IPS-NIHi7 (cell line): ENCODE measurements at regions not wholly inside any gene's neighbourhood (a gene's known extent, or its start where the extent isn't known, plus 50 kb on each side); places are given as distances from the start of the nearest gene placed in this dataset.
"Not testable (repeated sequence)": the region's sequence is repeated elsewhere in the genome, so short reads cannot be mapped to it uniquely, and the experiment has no call there.

Source experiments
- DNase-seq: peaks from one replicate; pipeline ENCODE4 v3.0.0; 2012; ENCODE audit warnings: mixed read lengths; ENCODE audit errors: extremely low spot score

DNA sequence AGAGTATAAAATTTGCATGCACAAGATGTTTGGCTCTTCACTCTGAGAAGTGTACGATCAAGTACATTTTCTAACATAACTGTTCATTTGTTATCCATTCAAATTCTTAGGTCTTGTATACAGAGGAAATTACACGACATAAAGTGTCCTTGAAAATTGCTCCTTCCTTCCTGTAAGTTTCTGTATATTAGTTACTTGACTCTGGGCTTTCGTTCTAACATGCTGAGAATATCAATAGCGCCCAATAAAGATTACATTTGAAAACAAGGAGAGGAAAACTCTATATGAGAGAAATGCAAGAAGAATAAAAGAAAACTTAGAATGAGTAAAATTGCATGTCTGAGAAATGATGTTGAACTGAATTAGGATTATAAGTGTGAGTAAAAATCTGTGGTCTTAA is 722.5 kb upstream of the CADM2 start:
- DNase-seq = no peak

DNA sequence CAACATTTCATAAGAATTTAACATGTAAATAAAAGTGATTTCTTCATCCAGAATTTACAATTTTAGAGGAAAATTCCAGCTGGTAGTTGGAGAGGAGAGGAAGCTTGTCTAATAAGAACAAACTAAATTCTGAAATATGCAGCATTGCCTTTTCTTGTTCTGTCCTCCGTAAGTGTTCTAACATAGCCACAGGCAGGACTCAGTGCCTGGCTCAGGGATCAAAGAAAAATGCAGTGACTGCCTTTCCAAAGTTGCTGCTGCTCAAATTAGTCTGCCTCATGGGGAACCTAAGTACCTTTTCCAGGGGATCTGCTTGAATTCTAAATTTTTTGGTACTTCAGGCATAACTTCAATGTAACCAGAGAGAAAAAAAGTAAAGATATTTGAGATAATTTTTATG is 713.0 kb upstream of the CADM2 start:
- no peak for DNase-seq

DNA sequence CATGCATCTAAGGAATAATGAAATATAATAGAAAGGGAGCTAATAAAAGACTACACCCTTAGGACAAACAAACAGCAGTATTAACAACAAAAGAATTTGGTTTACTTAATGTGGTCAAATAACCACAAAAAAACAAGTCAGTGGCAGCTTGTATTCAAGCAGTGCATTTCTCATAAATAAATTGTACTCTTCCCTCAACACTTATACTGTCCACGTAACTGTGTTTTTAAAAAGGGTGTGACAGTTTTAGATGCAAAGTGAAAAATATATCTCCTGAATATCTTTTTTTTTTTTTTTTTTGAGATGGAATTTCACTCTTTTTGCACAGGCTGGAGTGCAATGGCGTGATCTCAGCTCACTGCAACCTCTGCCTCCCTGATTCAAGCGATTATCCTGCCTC is 698.2 kb upstream of the CADM2 start:
- no peak for DNase-seq

DNA sequence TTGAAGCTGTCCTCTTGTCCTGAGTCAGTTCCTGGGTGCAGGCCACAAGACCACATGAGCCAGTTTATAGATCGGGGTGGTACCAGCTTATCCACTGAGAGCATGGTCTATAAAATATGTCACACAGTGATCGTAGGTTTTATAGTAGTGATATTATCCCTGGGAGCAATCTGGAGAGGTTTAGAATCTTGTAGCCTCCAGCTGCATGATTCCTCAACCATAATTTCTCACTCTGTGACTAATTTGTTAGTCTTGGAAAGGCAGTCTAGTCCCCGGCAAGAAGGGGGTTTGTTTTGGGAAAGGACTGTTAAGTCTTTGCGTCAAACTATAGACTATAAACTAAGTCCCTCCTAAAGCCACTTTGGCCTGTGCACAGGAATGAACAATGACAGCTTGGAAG is 693.0 kb upstream of the CADM2 start:
- no peak for DNase-seq

DNA sequence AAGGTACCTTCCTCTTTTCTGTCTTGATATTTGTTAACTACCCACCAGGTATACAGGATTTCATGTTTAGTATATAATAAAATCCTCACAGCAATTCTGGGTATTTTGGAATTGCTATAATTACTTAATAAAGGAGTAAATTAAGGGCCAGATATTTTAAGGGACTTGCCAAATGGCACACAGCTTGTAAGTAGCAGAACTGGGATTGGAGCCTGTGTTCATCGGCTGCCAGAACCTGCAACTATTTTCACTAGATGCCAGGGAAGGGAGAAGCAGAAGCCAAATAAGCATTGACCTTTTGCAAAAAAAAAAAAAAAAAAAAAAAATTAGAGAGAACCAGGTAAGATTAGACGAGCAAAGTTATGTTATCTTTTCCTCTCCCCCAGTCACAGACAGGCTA is 683.3 kb upstream of the CADM2 start:
- DNase-seq = no peak

DNA sequence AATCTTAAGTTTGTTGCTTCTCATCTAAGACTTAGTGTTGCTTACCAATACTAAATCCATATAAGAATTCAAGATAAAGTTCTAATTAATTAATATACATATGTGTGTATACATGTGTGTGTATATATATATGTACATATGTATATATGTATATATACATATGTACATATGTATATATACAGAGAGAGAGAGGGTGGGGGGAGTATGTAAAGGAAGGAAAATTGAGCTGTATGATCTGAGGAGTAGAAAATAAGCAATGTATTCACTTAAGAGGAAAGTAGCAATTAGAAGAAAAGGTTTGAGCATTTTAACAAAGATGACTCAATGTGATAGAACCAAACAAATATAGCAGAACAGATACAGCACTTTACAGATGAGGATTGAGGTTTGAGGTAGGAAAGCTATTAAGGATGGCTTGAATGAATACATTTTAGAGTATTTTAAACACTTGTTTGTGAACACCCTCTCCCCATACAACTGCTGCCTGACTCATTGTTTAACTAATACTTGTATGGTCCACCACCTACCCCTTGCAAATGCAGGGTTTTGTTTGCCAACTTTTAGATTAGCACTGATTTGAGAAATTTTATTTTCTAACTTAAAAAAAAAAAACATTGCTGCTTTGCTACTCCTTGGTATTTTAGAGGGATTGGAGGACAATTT is 681.1 kb upstream of the CADM2 start:
- DNase-seq = no peak

DNA sequence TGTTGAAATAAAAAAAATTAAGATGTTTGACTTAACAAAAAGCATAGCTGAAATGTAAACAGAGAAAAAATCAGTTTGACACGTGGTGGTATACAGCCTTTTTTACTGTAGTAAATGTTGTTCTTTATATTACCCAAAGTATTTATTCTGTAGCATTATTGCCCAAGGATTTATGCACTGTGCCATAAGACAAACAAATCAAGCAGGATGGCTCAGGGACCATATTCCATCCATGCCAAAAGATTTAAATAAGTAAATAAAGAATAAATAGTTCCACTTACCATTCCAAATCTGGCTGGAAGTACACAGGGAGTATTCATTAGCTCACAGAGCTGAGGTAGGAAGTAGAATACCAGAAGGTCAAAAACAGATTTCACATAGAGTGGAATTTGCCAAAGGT is 666.7 kb upstream of the CADM2 start:
- DNase-seq = no peak

DNA sequence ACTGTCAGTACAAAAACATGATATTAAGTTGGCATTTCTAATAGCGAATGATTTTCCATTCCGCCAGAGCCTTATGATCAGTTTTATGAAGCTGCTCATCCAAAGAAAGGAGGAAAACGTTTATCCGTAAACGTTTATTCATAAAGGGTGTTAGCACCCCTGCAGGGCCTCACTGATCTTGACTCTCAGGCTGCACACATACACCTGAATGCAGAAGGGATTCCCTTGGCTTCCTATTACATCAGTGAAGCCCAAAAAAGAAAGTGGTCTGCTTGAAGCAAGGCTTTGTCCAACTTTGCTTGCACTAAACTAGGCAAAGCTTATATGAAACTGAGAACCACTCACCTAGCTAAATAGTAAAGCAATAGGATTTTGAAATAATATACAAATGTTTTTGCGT is 659.5 kb upstream of the CADM2 start:
- DNase-seq = no peak

DNA sequence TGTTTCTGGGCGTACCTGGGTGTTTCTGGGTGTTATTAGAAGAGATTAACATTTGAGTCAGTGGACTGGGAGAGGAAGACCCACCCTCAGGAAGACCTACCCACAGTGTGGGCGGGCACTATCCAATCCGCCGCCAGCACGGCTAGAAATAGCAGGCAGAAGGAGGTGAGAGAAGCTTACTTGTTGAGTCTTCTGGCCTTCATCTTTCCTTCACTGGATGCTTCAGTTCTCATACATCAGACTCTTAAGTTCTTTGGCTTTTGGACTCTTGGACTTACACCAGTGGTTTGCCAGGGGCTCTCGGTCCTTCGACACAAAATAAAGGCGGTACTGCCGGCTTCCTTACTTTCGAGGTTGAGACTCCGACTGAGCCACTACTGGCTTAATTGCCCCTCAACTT is 654.6 kb upstream of the CADM2 start:
- no peak for DNase-seq

DNA sequence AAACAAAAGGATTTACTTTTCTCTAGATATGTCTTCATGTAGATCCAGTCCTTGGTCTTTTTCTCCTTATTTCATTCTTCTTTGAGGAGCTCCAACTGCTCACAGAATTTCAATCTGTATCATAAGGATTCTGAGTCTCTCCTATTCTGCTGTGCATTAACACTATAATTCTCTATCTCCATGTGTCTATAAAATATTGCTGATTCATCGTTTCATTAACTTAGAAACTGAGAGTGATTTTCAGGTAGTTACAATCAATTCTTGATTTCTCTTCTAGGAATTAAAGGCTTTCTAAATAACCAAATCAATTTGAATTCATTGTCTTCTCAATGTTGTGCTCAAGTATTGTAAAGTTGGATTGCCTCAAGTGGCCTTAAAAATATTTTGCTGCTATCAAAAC is 651.5 kb upstream of the CADM2 start:
- no peak for DNase-seq

DNA sequence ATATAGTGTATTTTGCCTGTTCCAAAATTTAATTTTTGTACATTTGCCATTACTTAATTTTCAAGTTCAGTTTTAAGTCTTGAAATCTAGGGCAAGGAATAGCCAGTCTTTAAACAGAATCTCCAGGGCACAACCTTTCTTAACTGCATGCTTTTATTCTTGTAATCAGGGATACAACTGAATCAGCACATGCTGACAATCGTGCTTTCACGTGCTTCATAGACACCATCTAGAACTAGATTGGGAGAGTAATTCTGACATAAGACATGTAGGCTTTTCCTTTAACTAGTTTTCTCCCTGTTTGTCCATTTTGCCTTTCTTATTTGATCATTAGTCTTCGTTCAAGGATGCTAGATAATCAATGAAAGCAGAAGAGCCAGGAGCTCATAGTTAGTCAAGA is 650.4 kb upstream of the CADM2 start:
- DNase-seq = no peak

DNA sequence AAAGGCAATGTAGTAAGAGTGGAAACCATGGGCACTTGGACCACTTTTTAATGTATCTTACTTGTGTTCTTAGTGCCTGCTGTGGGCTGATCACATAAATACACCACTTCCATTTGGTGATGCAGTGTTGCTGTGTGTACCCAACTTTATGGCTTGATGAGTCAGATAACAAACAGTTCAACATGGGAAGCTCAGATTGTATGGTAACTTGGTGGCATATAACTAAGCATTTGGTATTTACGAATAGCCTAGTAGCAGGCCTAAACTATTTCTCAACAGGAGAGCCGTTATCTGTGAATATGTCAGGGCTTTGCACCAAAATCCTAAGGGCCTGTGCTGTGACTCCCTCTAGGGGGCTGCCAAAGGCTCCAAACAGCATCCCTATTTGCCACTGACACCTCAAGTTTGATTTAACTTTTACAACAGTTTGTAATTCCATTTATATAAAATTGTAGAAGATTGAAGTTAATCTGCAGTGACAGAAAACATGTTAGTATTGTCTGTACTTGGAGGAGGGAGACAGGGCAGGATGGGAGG is 640.4 kb upstream of the CADM2 start:
- DNase-seq = peak; percentile 6

DNA sequence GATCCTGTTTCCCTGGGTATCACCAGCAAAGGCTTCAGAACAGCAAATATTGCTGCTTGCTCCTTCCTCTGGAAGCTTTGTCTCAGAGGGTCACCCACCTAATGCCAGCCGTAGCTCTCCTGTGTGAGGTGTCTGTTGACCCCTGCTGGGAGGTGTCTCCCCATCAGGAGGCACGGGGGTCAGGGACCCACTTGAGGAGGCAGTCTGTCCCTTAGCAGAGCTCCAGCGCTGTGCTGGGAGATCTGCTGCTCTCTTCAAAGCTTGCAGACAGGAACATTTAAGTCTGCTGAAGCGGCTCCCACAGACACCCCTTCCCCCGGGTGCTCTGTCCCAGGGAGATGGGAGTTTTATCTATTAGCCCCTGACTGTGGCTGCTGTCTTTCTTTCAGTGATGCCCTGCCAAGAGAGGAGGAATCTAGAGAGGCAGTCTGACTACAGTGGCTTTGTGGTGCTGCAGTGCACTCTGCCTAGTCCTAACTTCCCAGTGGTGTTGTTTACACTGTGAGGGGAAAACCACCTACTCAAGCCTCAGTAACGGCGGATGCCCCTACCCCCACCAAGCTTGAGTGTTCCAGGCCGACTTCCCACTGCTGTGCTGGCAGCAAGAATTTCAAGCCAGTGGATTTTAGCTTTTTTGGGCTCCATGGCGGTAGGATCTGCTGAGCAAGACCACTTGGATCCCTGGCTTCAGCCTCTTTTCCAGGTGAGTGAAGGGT is 593.1 kb upstream of the CADM2 start:
- DNase-seq = not testable (repeated sequence)
